H1 (cell line): ENCODE measurements at regions not wholly inside any gene's neighbourhood (a gene's known extent, or its start where the extent isn't known, plus 50 kb on each side); places are given as distances from the start of the nearest gene placed in this dataset.

Source experiments
- CTCF ChIA-PET: fragments of 300-600 bp; sonication (Branson Sonifier 250); formaldehyde crosslinking; loops from one replicate; lab custom pipeline; 2021; ENCODE audit not compliant: partially characterized antibody; lab: Charles Lee
- POLR2A ChIA-PET: fragments of 300-600 bp; sonication (Branson Sonifier 250); formaldehyde crosslinking; loops from one replicate; lab custom pipeline; 2021; ENCODE audit warnings: inconsistent platforms; ENCODE audit not compliant: partially characterized antibody; lab: Charles Lee
- DNase-seq, 2 experiments: peaks; one replicate each; pipeline versions ENCODE4 v3.0.0 to v3.0.0-alpha.2; 2010 to 2022; ENCODE audit warnings: low spot score in 2 of 2, low read depth in 1 of 2, mixed read lengths in 1 of 2
- FAIRE-seq: peaks from 2 replicates; lab custom pipeline; 2011; peaks lifted over from hg19 to GRCh38; lab: Jason Lieb, UNC
- H2AFZ ChIP-seq: 2 replicates; pipeline ENCODE4 v1.8.1; 2012; ENCODE audit warnings: low read length, inconsistent platforms
- H2AK5ac ChIP-seq: 2 replicates; pipeline ENCODE4 v1.6.1; 2013; ENCODE audit warnings: low read depth, low read length
- H2BK120ac ChIP-seq: replicated peaks from 2 replicates; pipeline ENCODE3; 2013; ENCODE audit warnings: low read depth, low read length, inconsistent platforms
- H2BK12ac ChIP-seq: 2 replicates; pipeline ENCODE4 v1.6.1; 2013; ENCODE audit warnings: low read depth, low read length
- H2BK15ac ChIP-seq: 2 replicates; pipeline ENCODE4 v1.6.1; 2013; ENCODE audit warnings: low read length
- H2BK20ac ChIP-seq: 2 replicates; pipeline ENCODE4 v1.6.1; 2013; ENCODE audit warnings: low read length
- H2BK5ac ChIP-seq: 2 replicates; pipeline ENCODE4 v1.6.1; 2013; ENCODE audit warnings: low read depth, low read length
- H3K14ac ChIP-seq: 2 replicates; pipeline ENCODE4 v1.6.1; 2013; ENCODE audit warnings: inconsistent platforms; ENCODE audit not compliant: insufficient read length
- H3K18ac ChIP-seq: 2 replicates; pipeline ENCODE4 v1.6.1; 2013; ENCODE audit warnings: low read length; ENCODE audit errors: extremely low read depth
- H3K23ac ChIP-seq: 2 replicates; pipeline ENCODE4 v1.6.1; 2013; ENCODE audit warnings: inconsistent platforms; ENCODE audit not compliant: insufficient read length
- H3K23me2 ChIP-seq: 2 replicates; pipeline ENCODE4 v1.6.1; 2013; ENCODE audit warnings: low read depth, low read length
- H3K27ac ChIP-seq: 2 replicates; pipeline ENCODE4 v1.6.1; 2011; ENCODE audit warnings: low read depth, low read length, inconsistent platforms
- H3K27me3 ChIP-seq, 4 experiments: replicated peaks in 1 of 4; 1 replicate in 1 of 4; 2 replicates in 3 of 4; pipeline versions ENCODE4 v1.6.1 to v1.8.1; 2011 to 2013; ENCODE audit warnings: low read length in 3 of 4, mild to moderate bottlenecking in 3 of 4, inconsistent platforms in 2 of 4, mixed read lengths in 2 of 4, moderate library complexity in 1 of 4; ENCODE audit not compliant: control insufficient read depth in 3 of 4, insufficient read depth in 3 of 4; ENCODE audit errors: extremely low read depth in 1 of 4
- H3K36me3 ChIP-seq, 4 experiments: 2 replicates each; pipeline versions ENCODE4 v1.6.1 to v1.8.1; 2011 to 2013; ENCODE audit warnings: mild to moderate bottlenecking in 4 of 4, low read length in 3 of 4, moderate library complexity in 2 of 4, control low read depth in 1 of 4, inconsistent platforms in 1 of 4; ENCODE audit not compliant: insufficient read depth in 4 of 4, control insufficient read depth in 2 of 4
- H3K4ac ChIP-seq: replicated peaks from 2 replicates; pipeline ENCODE3; 2013; ENCODE audit warnings: low read length, low read depth, mixed read lengths, inconsistent platforms; ENCODE audit not compliant: insufficient read length
- H3K4me1 ChIP-seq, 4 experiments: replicated peaks in 1 of 4; 1 replicate in 1 of 4; 2 replicates in 3 of 4; pipeline versions ENCODE4 v1.6.1 to v1.8.1; 2011 to 2013; ENCODE audit warnings: low read length in 3 of 4, inconsistent platforms in 2 of 4, mixed read lengths in 1 of 4; ENCODE audit not compliant: insufficient read depth in 4 of 4, control insufficient read depth in 3 of 4
- H3K4me2 ChIP-seq, 2 experiments: 2 replicates each; pipeline versions ENCODE4 v1.6.1 to v1.8.1; 2011 to 2013; ENCODE audit warnings: low read depth in 2 of 2, low read length in 2 of 2, control low read depth in 1 of 2, inconsistent platforms in 1 of 2, mild to moderate bottlenecking in 1 of 2; ENCODE audit not compliant: insufficient read depth in 1 of 2
- H3K4me3 ChIP-seq, 4 experiments: fragments of 200-600, 300-600 bp in 1 of 4; sonication (generic), shearing (Covaris generic), sonication (Bioruptor Twin) in 1 of 4; 2 replicates each; pipeline versions ENCODE4 v1.5.1 to v1.8.1; 2011 to 2016; ENCODE audit warnings: low read length in 4 of 4, low read depth in 3 of 4, control low read depth in 2 of 4, inconsistent platforms in 2 of 4, mild to moderate bottlenecking in 2 of 4, mixed read lengths in 1 of 4, moderate library complexity in 1 of 4; ENCODE audit not compliant: insufficient read depth in 2 of 4; ENCODE audit errors: extremely low read depth in 1 of 4
- H3K56ac ChIP-seq: replicated peaks from 2 replicates; pipeline ENCODE3; 2013; ENCODE audit warnings: low read depth, mild to moderate bottlenecking, mixed read lengths, low read length, inconsistent platforms; ENCODE audit not compliant: insufficient read length
- H3K79me1 ChIP-seq: 2 replicates; pipeline ENCODE4 v1.6.1; 2013; ENCODE audit warnings: low read depth, low read length, control low read depth
- H3K79me2 ChIP-seq, 2 experiments: 2 replicates each; pipeline versions ENCODE4 v1.6.1 to v1.8.1; 2012 to 2013; ENCODE audit warnings: low read length in 2 of 2, mild to moderate bottlenecking in 2 of 2, inconsistent platforms in 1 of 2; ENCODE audit not compliant: insufficient read depth in 2 of 2, control insufficient read depth in 1 of 2
- H3K9ac ChIP-seq, 4 experiments: replicated peaks in 1 of 4; 1 replicate in 1 of 4; 2 replicates in 3 of 4; pipeline versions ENCODE4 v1.6.1 to v1.8.1; 2011 to 2013; ENCODE audit warnings: low read depth in 3 of 4, low read length in 3 of 4, control low read depth in 2 of 4, mild to moderate bottlenecking in 2 of 4, moderate library complexity in 2 of 4, inconsistent platforms in 1 of 4; ENCODE audit errors: extremely low read depth in 1 of 4
- H3K9me3 ChIP-seq, 2 experiments: 2 replicates each; pipeline versions ENCODE4 v1.6.1 to v1.8.1; 2012 to 2013; ENCODE audit warnings: mild to moderate bottlenecking in 2 of 2, moderate library complexity in 2 of 2, control low read depth in 1 of 2, inconsistent platforms in 1 of 2, low read depth in 1 of 2, low read length in 1 of 2, mixed read lengths in 1 of 2; ENCODE audit not compliant: insufficient read depth in 2 of 2
- H4K20me1 ChIP-seq, 2 experiments: replicated peaks in 1 of 2; 2 replicates each; pipeline versions ENCODE3 to v1.8.1; 2011 to 2013; ENCODE audit warnings: inconsistent platforms in 2 of 2, low read length in 2 of 2, mild to moderate bottlenecking in 1 of 2; ENCODE audit not compliant: insufficient read depth in 2 of 2, control insufficient read depth in 1 of 2
- H4K5ac ChIP-seq: 2 replicates; pipeline ENCODE4 v1.6.1; 2013; ENCODE audit warnings: low read length, low read depth, mixed read lengths, inconsistent platforms; ENCODE audit not compliant: insufficient read length
- H4K8ac ChIP-seq: 2 replicates; pipeline ENCODE4 v1.8.0; 2013; ENCODE audit warnings: mild to moderate bottlenecking, moderate library complexity, low read length, inconsistent platforms; ENCODE audit not compliant: insufficient read depth; ENCODE audit errors: extremely low read depth
- H4K91ac ChIP-seq: replicated peaks from 2 replicates; pipeline ENCODE3; 2013; ENCODE audit warnings: low read length, mixed read lengths, inconsistent platforms; ENCODE audit not compliant: insufficient read length
- ATF2 ChIP-seq: IDR thresholded peaks from 2 replicates; pipeline ENCODE4 v1.6.1; 2012; ENCODE audit warnings: low read length, inconsistent platforms
- CTCF ChIP-seq, 3 experiments: IDR thresholded peaks; 1 replicate in 2 of 3; 2 replicates in 1 of 3; pipeline versions ENCODE4 v1.5.1 to v1.6.1; 2011; ENCODE audit warnings: low read length in 3 of 3, mild to moderate bottlenecking in 3 of 3, inconsistent platforms in 2 of 3, low read depth in 1 of 3, moderate library complexity in 1 of 3; ENCODE audit not compliant: insufficient read depth in 1 of 3; ENCODE audit errors: control extremely low read depth in 1 of 3
- HDAC2 ChIP-seq, 2 experiments: fragments of 300-600 bp in 1 of 2; sonication (generic) in 1 of 2; IDR thresholded peaks; 2 replicates each; pipeline ENCODE4 v1.6.1; 2011 to 2012; ENCODE audit warnings: low read depth in 2 of 2, low read length in 2 of 2, mild to moderate bottlenecking in 2 of 2, moderate library complexity in 2 of 2, borderline replicate concordance in 1 of 2, inconsistent platforms in 1 of 2
- HDAC6 ChIP-seq: IDR thresholded peaks from one replicate; pipeline ENCODE4 v1.7.1; 2012; ENCODE audit warnings: low read depth, mild to moderate bottlenecking, inconsistent platforms, low read length, moderate library complexity
- MAFK ChIP-seq: IDR thresholded peaks from 2 replicates; pipeline ENCODE4 v1.6.1; 2012; ENCODE audit warnings: low read depth, mild to moderate bottlenecking, improper control_type of control experiment, low read length
- POU5F1 ChIP-seq: IDR thresholded peaks from 2 replicates; pipeline ENCODE4 v1.6.1; 2011; ENCODE audit warnings: low read depth, mild to moderate bottlenecking, low read length, moderate library complexity
- RNF2 ChIP-seq: fragments of 200-900, 300-1000 bp; sonication (generic); IDR thresholded peaks from 2 replicates; pipeline ENCODE4 v1.7.1; 2016; ENCODE audit warnings: borderline replicate concordance, low read depth, mild to moderate bottlenecking, antibody characterized with exemption, low read length; ENCODE audit not compliant: poor library complexity, severe bottlenecking; ENCODE audit errors: missing control alignments
- SP2 ChIP-seq: IDR thresholded peaks from 2 replicates; pipeline ENCODE4 v1.6.1; 2012; ENCODE audit warnings: mild to moderate bottlenecking, low read length, inconsistent platforms
- TAF1 ChIP-seq: IDR thresholded peaks from 2 replicates; pipeline ENCODE4 v1.6.1; 2011; ENCODE audit warnings: mild to moderate bottlenecking, low read depth, low read length
- TEAD4 ChIP-seq: IDR thresholded peaks from 2 replicates; pipeline ENCODE4 v1.6.1; 2012; ENCODE audit warnings: low read depth, low read length, inconsistent platforms, mixed read lengths
- WGBS, 2 experiments: shearing (Covaris generic) in 1 of 2; methylation state at CpG; one replicate each; pipeline versions ENCODE4 v1.1.6 to v1.1.7; 2013 to 2015; ENCODE audit warnings: low lambda C conversion rate in 2 of 2, mixed read lengths in 2 of 2, inconsistent platforms in 1 of 2, low coverage in 1 of 2, missing lambda C conversion rate in 1 of 2; ENCODE audit not compliant: insufficient replicate concordance in 2 of 2, insufficient coverage in 1 of 2, insufficient read length in 1 of 2; ENCODE audit errors: extremely low coverage in 1 of 2, missing lambda C conversion rate in 1 of 2; 5-methylcytosine and 5-hydroxymethylcytosine counted together

GRCh38 chr1:78339490-78339889 is 151.3 kb upstream of the PTGFR start:
- POLR2A ChIA-PET, result no interaction called here
- H4K5ac ChIP-seq, result no peak overlapping the region
- no peak overlapping the region for H3K9ac ChIP-seq
- TF ChIP-seq HDAC2 (IDR thresholded peaks at IDR 0.05; ENCODE audit: borderline replicate concordance in 1 of 2, low read depth in 2 of 2, low read length in 2 of 2) (no peak), POU5F1 (no peak), ATF2 (no peak), TEAD4 (no peak), SP2 (no peak), HDAC6 (no peak), RNF2 (no peak), MAFK (no peak), TAF1 (no peak), CTCF (IDR thresholded peaks at IDR 0.05; ENCODE audit: control extremely low read depth in 1 of 3, insufficient read depth in 1 of 3, low read depth in 1 of 3, low read length in 3 of 3) (no peak)

More at GRCh38 chr1:78339490-78339889, 151.3 kb upstream of the PTGFR start:
- Histone ChIP-seq H3K18ac (no peak overlapping the region), H3K4me2 (no peak overlapping the region), H2AFZ (no peak overlapping the region), H3K27me3 (no peaks in the 10 kb centered on the region), H4K8ac (no peak overlapping the region), H2BK5ac (no peak overlapping the region), H3K27ac (no peak overlapping the region), H3K36me3 (no peaks in the 10 kb centered on the region), H3K4me1 (no peaks in the 10 kb centered on the region), H2AK5ac (no peak overlapping the region), H3K56ac (no peak overlapping the region), H3K14ac (no peak overlapping the region), H2BK20ac (no peak overlapping the region), H2BK15ac (no peak overlapping the region), H3K4ac (no peak overlapping the region), H2BK12ac (no peak overlapping the region), H3K4me3 (no peak overlapping the region), H3K23ac (no peak overlapping the region), H2BK120ac (no peak overlapping the region), H4K91ac (no peak overlapping the region), H3K9me3 (no peaks in the 10 kb centered on the region), H3K79me1 (no peaks in the 10 kb centered on the region), H3K79me2 (no peaks in the 10 kb centered on the region), H4K20me1 (no peaks in the 10 kb centered on the region), H3K23me2 (no peaks in the 10 kb centered on the region)
- DNase-seq, result no peak
- 89% methylated on average over 1 of the region's 1 CpG; no CpG with 5 or more reads in 1 of the 2 experiments for WGBS, 2 experiments
- no peak for FAIRE-seq
- CTCF ChIA-PET, result interaction anchor here (1.1 to 1.7 kb wide), 2 partner anchors 194 to 214 kb away, joined by 3 to 4 read pairs; no protein-coding TSS in a partner anchor
